HG02870 (cell line): ENCODE measurements at regions not wholly inside any gene's neighbourhood (a gene's known extent, or its start where the extent isn't known, plus 50 kb on each side); places are given as distances from the start of the nearest gene placed in this dataset.
A peak's percentile ranks its signal among the peaks of the same experiment; 100 is the strongest.

ENCODE experiments used
- ATAC-seq: cut with Tn5 transposase; IDR thresholded peaks from one replicate; pipeline ENCODE4 v1.9.1; 2021; ENCODE audit warnings: mild to moderate bottlenecking, moderate library complexity; ENCODE audit not compliant: unreplicated experiment

- ATAC-seq = no peak
Observed at GRCh38 chr12:89906824-89907223, 198.2 kb upstream of the ATP2B1 start.

GRCh38 chr12:89906178-89906577 lies 197.5 kb upstream of the ATP2B1 start:
- ATAC-seq = no peak

GRCh38 chr12:89901906-89902642 lies 193.4 kb upstream of the ATP2B1 start:
- ATAC-seq = no peak

GRCh38 chr12:89901319-89901718 lies 192.7 kb upstream of the ATP2B1 start:
- ATAC-seq = no peak

- ATAC-seq = no peak
Observed at GRCh38 chr12:89899651-89900050, 191.0 kb upstream of the ATP2B1 start.

- no peak for ATAC-seq
Observed at GRCh38 chr12:89895591-89895990, 187.0 kb upstream of the ATP2B1 start.

GRCh38 chr12:89895101-89895500 lies 186.5 kb upstream of the ATP2B1 start:
- ATAC-seq = no peak

GRCh38 chr12:89893972-89894706 lies 185.5 kb upstream of the ATP2B1 start:
- peak; percentile 56 for ATAC-seq

- no peak for ATAC-seq
Observed at GRCh38 chr12:89892436-89892835, 183.8 kb upstream of the ATP2B1 start.

GRCh38 chr12:89891933-89892332 lies 183.3 kb upstream of the ATP2B1 start:
- no peak for ATAC-seq

- no peak for ATAC-seq
Observed at GRCh38 chr12:89890161-89890560, 181.5 kb upstream of the ATP2B1 start.

GRCh38 chr12:89889062-89889461 lies 180.4 kb upstream of the ATP2B1 start:
- no peak for ATAC-seq

- no peak for ATAC-seq
Observed at GRCh38 chr12:89884952-89885351, 176.3 kb upstream of the ATP2B1 start.

GRCh38 chr12:89884416-89884898 lies 175.8 kb upstream of the ATP2B1 start:
- ATAC-seq = no peak

- no peak for ATAC-seq
Observed at GRCh38 chr12:89883630-89884389, 175.2 kb upstream of the ATP2B1 start.

- ATAC-seq = no peak
Observed at GRCh38 chr12:89882792-89883191, 174.2 kb upstream of the ATP2B1 start.

GRCh38 chr12:89882050-89882449 lies 173.4 kb upstream of the ATP2B1 start:
- peak; percentile 56 for ATAC-seq

- ATAC-seq = peak; percentile 83
Observed at GRCh38 chr12:89880690-89881350, 172.2 kb upstream of the ATP2B1 start.

GRCh38 chr12:89879766-89880165 lies 171.1 kb upstream of the ATP2B1 start:
- no peak for ATAC-seq

GRCh38 chr12:89878950-89879349 lies 170.3 kb upstream of the ATP2B1 start:
- ATAC-seq = no peak

- no peak for ATAC-seq
Observed at GRCh38 chr12:89878327-89878726, 169.7 kb upstream of the ATP2B1 start.
